Dermis blood vessel endothelial cell (primary cell): ENCODE measurements at regions not wholly inside any gene's neighbourhood (a gene's known extent, or its start where the extent isn't known, plus 50 kb on each side); places are given as distances from the start of the nearest gene placed in this dataset.
"Not testable (repeated sequence)": the region's sequence is repeated elsewhere in the genome, so short reads cannot be mapped to it uniquely, and the experiment has no call there.

ENCODE experiments used
- DNase-seq: peaks from one replicate; pipeline ENCODE4 v3.0.0; 2010

DNA sequence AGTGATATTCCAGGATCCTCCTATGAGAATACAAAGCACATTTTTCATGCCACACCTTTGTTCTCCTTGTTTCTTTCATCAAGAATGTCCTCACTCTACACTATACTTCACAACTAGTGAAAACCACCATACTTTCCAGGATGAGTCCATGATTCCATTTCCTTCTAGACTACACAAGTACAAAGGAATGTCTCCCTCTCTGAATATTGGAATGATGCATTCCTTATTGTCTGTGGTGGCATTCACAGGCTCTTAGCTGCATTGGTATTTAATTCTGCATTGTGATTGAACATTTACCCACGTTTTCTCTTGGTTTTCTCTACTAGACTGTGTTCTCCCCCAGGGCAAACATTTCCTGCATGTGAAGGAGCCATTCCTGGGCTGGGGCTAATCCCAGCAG, 217.5 kb downstream of the RAP2B start:
- no peak for DNase-seq

DNA sequence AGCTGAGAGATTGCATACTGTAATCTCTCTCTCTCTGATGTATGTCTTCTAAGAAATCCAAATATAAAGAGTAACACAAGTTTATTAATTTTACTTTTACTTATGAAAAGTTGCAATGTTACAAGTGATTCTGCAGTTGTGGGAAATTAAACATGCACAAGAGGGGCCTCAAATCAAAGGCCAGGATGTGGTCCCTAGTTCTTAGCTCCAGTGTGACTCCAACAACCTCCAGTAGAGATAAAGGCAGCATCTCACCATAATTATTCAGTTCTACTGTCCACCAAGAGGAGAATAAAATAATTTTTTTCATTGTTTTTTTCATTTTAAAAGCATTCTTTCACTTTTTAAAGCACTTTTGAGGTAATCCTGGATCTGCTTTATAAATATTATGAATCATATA, 223.3 kb downstream of the RAP2B start:
- DNase-seq: no peak

DNA sequence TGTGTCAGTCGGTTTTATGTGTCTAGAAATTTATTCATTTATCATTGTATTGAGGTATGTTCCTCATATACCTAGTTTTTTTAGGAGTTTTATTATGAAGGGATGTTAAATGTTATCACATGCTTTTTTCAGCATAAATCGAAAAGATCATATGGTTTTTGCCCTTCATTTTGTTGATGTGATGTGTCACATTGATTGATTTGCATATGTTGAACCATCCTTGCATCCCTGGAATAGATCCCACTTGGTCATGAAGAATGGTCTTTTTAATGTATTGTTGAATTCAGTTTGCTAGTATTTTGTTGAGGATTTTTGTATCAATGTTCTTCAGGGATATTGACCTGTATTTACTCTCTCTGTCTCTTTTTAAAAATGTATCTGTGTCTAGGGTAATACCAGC, 230.3 kb downstream of the RAP2B start:
- no peak for DNase-seq

DNA sequence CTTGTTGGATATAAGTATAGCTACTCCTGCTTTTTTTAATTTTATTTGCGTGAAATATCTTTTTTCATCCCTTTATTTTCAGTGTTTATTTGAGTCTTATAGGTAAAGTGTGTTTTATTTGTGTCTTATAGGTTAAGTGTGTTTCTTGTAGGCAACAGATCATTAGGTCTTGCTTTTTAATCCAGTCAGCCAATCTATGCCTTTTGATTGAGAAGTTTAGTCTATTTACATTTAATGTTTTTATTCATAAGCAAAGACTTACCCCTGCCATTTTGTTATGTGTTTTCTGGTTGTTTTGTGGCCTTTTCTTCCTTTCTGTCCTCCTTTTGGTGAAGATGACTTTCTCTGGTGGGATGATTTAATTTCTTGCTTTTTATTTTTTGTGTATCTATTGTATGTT, 232.0 kb downstream of the RAP2B start:
- no peak for DNase-seq

DNA sequence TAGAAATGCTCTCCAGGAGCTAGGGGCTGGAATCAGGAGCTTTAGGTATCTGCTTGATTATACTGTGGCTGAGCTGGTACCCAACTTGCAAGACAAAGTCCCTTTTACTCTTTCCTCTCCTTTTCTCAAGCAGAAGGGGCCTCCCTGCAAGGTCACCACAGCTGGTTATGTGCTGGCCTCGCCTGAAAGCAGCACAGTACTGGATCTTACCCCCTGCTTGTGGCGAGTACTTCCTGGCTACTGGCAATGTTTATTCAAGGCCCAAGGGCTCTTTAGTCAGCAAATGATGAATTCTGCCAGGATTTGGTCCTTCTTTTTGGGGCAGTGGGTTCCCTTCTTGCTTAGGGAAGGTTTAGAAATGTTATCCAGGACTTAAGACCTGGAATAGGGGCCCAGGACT, 234.6 kb downstream of the RAP2B start:
- no peak for DNase-seq

DNA sequence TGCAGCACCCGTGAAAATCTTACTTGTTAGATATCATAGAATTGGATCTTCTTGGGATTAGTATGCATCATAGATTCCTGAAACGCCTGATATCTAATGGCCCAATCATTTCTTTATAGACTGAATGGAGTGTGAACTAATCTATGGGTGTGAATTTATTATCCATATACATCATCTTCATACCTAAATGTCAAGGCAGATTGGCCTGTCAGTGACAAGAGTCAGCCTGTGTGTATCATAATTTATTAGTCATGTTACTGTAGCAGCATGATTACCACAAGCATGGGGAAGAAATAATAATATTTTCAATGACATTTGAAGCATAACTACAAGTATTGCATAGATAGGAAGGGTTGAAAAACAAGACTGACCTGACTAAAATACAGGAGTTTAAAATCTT, 235.8 kb downstream of the RAP2B start:
- DNase-seq: no peak

DNA sequence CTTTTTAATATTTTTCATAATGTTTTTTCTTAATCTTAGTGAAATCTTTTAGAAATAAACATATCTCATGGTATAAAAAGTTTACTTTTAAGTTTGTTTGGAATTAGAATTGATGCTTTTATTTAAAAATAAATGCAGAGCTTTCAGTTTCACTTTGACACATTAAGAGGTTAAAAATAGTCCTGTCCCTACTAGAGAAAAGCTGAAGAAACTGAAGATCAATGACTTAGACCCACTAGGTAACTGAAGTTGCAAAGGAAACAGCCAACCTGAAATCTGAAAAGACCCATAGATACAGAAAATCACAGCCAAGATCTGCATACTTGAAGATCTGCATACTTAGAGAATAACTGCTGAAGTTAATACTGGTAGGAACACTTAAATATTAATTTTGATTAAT, 237.6 kb downstream of the RAP2B start:
- DNase-seq: no peak

DNA sequence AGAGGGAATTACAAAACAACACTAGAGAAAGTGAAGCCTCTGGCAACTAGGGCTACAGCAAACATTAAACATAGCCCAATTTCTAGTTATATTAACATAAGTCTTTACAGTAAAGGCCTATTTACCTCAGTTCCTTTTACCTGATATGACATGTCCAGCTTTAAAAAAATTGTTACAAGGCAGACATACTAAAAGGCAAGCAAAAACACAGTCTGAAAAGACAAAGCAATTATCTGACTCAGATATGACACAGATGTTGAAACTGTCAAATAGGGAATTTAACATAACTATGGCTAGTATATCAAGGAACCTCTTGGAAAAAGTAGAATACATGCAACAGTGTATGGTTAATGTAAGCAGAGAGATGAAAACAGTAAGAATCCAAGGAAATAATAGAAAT, 238.6 kb downstream of the RAP2B start:
- no peak for DNase-seq

DNA sequence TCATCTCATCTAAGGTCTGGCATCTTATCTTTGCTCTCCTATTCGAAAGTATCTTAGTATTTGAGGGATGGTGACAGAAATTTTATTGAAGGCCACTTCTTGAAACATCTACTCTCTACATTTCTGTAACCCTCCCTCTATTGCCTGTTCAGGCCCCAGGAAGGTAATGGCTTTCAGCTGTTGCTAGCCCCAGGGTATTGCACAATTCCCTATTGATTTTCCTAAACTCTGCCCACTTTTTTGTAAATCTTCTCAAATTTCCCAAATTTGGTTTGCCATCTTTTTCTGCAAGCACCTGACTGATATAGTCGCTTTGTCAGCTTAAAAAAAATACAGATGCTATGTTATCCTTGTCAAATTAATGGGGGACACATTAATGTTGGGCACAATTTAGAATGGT, 242.1 kb downstream of the RAP2B start:
- DNase-seq: no peak

DNA sequence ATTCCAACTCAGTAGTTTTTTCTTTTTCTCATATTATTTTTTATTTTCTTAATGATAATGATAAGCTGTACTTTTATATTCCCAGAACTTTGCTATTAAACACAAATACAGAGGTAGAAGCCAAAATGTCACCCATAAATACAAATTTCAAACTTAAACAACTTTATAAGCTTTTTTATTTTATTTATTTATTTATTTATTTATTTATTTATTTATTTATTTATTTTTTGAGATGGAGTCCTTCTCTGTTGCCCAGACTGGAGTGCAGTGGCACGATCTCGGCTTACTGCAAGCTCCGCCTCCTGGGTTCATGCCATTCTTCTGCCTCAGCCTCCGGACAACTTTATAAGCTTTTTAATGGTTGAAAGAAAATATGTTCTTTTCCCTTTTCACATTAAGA, 243.3 kb downstream of the RAP2B start:
- DNase-seq: not testable (repeated sequence)

DNA sequence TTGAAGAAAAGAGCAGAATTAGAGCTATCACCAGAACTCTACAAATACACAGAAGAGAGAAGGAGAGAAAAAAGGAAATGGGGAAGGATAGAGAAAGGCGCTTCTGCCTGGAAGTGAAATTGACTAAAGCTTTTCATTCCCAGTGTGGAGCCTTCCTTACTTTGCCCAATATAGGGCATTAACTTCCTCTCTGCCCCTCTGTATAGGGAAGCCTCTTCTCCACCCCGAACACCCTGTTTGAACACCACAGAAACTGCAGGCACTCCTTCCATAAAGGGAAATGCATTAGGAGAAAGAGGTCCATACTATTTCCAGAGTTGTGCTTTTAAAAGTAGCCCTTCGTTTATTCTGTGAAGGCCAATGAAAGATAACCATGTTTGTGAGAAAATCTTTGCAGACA, 248.5 kb downstream of the RAP2B start:
- no peak for DNase-seq

DNA sequence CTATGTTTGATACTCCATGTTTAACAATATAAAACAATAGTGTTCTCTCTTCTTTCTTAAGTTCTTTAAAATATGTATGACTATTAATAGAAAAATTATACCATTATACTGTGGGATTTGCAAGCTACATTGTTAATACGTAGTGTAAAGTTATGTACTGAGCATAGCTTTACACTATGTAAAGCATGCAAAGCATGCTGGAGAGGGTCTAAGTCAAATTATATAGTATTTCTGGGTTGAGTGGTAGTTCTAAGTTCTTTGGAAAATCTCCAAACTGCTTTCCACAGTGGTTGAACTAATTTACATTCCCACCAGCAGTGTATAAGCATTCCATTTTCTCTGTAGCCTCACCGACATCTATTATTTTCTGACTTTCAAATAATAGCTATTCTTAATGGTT, 253.0 kb downstream of the RAP2B start:
- no peak for DNase-seq

DNA sequence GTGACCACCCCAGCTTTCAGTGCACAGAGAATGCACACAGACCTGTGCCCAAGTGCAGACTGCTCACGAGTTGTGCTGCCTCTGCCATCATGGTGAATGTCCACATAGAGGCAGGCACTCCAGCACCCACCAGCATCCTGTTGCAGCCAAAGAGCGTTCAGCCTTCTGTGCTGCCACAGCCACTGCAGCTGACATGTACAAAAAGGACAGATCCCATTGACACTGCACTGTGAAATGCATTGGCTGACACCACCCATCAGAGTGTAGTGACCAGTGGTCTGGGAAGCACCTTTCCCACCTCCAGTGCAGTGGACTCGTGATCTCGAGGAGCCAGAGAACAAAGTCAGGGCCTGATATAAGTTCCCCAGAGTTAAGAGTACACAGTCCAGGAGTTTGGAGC, 260.3 kb downstream of the RAP2B start:
- DNase-seq: no peak

DNA sequence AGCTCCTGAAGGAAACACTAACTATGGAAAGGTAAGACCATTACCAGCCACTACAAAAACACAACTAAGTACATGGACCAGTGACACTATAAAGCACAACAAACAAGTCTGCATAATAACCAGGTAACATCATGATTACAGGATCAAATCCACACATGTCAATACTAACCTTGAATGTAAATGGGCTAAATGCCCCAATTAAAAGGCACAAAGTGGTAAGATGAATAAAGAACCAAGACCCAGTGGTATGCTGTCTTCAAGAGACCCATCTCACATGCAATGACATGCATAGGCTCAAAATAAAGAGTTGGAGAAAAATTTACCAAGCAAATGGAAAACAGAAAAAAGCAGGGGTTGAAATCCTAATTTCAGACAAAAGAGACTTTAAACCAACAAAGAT, 261.8 kb downstream of the RAP2B start:
- DNase-seq: not testable (repeated sequence)

DNA sequence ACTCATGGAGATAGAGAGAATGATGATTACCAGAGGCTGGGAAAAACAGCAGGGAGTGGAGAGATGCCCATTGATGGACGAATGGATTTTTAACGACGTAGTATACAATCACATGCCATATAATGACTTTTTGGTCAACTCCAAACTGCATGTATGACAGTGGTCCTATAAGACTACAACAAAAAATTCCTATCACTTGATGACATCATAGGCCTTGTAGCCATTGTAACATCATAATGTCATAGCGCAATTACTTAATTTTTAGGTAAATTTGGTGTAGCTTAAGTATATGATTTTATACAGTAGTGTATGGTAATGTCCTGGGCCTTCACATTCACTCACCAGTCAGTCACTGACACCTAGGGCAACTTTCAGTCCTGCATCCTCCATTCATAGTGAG, 264.3 kb downstream of the RAP2B start:
- no peak for DNase-seq

DNA sequence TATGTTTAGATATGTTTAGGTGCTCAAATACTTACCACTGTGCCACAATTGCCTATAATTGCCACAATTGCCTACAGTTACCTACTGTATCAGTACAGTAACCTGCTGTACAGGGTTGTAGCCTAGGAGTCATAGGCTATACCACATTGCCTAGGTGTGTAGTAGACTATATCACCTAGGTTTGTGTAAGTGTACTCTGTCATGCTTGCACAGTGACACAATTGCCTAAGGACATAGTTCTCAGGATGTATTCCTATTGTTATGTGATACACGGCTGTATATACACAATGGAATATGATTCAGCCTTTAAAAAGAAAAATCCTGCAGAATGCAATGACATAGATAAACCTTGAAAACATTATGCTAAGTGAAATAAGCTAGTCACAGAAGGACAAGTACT, 264.8 kb downstream of the RAP2B start:
- DNase-seq: no peak

DNA sequence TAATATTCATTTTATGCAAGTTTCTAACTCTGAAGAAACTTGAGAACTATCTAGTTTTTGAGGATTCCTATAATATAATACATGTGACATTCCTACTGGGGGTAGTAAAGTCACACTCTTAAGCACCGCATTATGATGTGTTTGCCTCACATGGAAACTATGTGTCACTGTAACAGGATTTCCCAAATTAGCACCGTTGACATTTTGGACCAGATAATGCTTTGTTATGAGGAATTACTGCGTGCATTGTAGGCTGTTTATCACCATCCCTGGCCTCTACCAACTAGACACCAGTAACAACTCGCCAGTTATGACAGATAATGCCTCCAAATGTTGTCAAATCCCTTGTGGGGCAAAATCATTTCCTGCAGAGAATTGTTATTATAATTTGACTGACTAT, 267.8 kb downstream of the RAP2B start:
- peak; percentile 22 for DNase-seq

DNA sequence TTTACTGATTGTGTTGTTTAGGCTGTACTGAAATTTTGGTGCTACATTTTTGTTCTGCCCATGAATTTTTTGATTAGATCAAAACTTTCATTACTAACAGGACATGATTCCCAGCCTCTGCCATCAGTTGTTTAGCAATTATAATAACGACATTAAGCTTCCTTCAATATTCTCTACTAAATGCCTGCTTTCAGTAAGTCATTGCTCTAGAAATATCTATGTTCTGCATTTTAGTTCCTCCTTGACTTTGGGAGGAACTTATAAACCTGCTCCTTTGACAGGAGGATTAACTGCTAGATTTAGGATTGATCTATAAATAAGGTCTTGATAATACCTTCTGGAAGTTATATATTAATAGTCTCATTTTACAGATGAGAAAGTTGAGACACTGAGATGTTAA, 269.1 kb downstream of the RAP2B start:
- no peak for DNase-seq

DNA sequence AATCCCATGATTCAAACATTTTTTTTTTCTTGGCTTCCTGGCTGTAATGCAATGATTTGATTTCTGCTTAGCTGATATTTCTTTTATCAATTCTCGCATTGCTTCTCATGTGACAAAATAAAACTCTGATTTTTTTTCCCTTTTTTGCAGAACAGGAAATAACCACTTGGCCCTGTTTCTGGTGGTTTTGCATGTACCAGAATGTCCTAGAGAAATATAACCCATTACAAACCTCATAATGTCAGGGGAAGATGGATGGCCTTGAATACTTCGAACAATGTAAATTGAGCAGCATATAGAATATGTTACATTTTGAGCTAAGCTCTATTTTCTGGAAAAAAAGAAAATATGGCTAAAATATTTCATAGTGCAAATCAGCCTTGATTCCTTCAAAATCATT, 275.6 kb downstream of the RAP2B start:
- DNase-seq: no peak

DNA sequence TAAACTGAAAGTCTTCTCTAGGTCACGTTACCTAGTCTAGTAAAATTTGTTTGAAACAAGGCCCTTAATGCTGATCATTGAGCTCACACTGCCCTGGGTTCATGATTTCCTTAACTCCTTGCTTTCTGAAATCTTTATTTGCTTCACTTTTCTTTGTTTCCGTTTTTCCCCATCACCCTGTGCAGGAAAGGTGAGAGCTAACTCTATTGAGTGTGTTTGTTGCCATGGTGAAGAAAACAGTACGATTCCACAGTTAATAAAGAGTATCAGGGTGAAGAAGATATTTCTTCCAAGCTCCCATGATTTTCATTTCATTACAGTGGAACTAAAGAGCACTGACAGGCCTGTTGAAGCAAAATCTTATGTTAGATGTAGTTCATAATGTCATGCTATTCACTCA, 276.2 kb downstream of the RAP2B start:
- no peak for DNase-seq

DNA sequence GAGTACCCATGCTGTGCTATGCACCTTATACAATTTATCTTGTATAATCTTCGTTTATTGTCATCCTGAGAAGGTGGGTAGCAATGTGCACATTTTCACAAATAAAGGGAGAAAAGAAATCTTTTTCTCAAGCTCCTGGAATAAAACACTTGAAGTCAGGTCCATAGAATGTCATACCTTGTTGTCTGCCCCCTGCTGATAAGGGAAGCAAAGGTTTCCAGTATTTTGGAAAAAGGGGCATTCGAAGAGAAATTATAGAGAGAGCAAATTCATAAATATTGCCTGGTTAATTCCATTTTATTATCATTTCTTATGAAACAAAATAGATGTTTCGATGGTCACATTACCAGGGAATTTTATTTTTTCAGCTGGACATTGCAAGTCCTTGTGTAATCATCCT, 277.8 kb downstream of the RAP2B start:
- DNase-seq: peak; percentile 43

DNA sequence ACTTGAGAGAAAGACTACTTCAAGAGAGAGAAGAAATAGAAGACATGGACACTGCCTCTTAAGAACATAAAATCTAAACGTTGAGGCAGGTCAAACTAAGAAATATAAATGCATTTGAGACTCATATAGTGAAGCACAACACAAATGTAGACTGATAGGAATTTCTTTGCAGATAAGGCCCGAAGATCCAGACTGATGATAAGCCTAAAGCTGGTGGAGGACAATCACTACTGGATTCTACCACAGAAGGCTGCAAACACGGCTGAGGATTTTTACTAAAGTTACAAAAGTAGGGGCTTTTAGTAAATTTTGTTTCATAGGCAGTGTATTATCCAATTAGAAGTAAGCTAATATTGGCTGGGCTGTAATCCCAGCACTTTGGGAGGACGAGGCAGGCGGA, 278.3 kb downstream of the RAP2B start:
- DNase-seq: no peak

DNA sequence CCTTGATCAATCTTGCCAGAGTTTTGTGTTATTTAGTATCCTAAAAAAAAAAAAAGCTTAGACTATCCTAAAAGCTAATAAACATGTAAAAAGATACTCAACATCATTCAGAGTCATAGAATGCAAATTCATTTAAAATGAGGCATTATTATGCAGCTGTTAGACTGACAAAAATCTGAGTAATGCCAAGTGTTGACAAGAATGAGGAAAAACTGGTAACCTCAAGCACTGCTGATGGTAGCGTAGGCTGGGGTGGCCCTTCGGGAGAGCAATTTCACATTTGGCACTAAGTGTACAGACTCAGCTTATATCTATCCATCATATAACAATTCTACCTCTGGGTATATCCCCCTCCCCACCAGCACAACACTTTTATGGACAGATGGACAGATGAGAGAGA, 280.4 kb downstream of the RAP2B start:
- DNase-seq: no peak

DNA sequence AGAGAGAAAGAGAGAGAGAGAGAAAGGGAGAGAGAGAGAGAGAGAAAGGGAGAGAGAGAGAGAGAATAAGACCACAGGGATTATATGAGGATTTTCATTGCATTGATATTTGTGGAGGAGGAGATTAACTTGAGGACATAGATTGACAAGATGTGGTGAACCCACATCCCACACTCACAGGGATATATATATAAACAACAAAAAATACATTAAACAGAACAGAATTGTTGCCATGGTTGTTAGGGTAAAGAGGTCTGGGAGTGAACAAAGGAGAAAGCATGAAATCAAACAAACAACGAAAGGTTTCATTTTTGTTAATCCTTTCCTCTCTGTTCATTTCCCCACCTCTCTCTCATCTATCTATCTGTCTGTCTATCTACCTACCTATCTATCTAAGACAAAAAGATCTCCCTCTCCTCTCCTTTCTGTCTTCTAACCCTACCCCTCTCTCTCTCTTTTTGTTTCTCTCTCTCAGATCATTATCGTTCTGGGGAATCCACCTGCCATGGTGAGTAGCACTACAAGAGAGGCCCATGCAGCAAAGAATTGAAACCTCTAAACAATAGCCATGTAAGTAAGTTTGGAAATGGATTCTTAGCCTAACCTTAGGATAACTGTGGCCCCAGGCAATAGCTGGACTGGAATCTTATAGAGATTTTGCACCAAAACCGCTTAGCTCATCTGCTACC, 280.9 kb downstream of the RAP2B start:
- no peak for DNase-seq

DNA sequence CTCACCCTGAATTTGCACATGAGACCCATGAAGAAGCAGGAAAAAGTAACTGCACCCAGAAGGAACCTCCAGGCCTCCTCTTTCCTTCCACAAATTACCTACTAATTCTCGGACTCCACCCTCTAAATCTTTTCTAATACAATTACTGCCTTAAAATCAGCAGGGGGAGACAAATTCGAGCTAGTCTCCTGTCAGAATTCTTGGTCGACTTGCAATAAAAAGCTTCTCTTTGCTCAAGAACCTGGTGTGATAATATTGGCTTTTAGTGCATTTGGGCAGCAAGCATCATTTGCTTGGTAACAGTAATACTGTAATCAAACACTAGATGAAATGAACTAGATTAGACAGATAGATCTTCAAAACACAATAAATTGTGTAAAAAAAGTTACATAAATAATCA, 281.9 kb downstream of the RAP2B start:
- peak; percentile 59 for DNase-seq

DNA sequence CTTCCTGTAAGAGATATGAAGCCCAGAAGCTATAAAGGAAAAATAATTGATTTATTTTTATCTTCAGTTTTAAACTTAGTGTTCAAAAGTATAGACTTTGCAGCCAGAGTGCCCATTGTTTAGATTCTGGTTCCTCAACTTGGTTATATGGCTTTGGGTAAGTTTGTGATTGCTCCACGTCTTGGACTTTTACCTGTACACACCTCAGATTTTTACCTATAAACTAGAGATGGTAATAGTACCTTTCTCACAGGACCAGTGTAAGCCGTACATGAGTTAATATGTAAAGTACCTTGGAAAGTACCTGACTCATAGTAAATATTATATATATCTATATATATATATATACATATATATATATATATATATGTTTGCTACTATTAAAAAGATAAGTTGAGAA, 283.8 kb downstream of the RAP2B start:
- DNase-seq: no peak
